ENCODE measurements at regions not wholly inside any gene's neighbourhood (a gene's known extent, or its start where the extent isn't known, plus 50 kb on each side); places are given as distances from the start of the nearest gene placed in this dataset.
"Not testable (repeated sequence)": the region's sequence is repeated elsewhere in the genome, so short reads cannot be mapped to it uniquely, and the experiment has no call there.

DNA sequence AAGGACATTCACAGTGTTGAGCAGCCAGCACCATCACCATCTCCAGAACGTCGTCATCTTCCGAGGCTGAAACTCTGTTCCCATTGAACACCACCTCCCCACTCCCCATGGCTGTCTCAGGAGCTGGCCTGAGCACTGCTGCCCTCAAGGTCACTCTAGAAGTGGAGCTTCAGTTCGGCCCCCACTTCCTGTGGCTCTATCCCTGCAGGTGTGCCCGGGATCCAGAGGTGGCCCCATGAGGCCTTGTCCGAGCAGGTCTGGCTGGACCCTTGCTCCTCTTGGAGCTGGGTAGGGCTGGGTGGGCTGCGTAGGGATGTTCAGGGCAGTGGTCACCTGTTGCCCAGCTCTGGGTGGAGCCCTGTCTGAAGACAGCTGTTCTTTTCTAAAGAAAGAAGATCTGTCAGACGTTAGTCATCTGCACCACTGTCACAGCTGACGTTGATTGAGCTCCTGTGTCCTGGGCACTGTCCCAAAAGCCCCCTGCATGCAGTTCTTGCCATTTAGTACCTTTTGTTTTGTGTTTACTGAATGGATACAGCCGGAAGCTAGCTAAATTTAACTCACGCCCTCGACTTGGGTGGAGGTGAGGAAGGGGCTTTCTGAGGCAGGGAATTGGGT, 75.5 kb upstream of the CLDN5 start:
- no peak for DNase-seq (ENCODE audit: low spot score)

- DNase-seq (ENCODE audit: low spot score), result not testable (repeated sequence)
These were observed 79.1 kb upstream of the CLDN5 start for GRCh38 chr22:19603346-19603745.

DNA sequence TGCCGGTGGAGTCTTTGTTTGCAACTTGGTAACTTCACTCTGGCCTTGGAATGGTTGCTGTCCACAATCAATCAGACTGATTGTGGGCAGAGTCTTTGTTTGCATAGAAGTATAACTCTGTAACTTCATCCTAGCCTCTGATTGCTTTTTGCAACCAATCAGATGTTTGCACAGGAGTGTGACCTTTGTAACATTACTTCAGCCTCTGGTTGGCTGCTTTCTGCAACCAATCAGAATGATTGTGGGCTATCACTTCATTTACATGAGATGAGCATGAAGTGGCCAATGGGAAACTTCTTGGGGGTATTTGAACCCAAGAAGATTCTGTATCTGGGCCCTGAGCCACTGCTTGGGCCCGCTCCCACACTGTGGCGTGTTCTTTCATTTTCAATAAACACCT, 79.6 kb upstream of the CLDN5 start:
- DNase-seq (ENCODE audit: low spot score), result no peak

GRCh38 chr22:19604711-19605268, 80.6 kb upstream of the CLDN5 start:
- no peak for DNase-seq (ENCODE audit: low spot score)

- no peak for DNase-seq (ENCODE audit: low spot score)
These were observed 81.5 kb upstream of the CLDN5 start for GRCh38 chr22:19605508-19606331.

- DNase-seq (ENCODE audit: low spot score), result no peak
These were observed 82.4 kb upstream of the CLDN5 start for GRCh38 chr22:19606332-19607191.

GRCh38 chr22:19607192-19608002, 83.2 kb upstream of the CLDN5 start:
- DNase-seq (ENCODE audit: low spot score), result peak; percentile 52

- DNase-seq (ENCODE audit: low spot score), result no peak
These were observed 83.9 kb upstream of the CLDN5 start for GRCh38 chr22:19608003-19608690.

DNA sequence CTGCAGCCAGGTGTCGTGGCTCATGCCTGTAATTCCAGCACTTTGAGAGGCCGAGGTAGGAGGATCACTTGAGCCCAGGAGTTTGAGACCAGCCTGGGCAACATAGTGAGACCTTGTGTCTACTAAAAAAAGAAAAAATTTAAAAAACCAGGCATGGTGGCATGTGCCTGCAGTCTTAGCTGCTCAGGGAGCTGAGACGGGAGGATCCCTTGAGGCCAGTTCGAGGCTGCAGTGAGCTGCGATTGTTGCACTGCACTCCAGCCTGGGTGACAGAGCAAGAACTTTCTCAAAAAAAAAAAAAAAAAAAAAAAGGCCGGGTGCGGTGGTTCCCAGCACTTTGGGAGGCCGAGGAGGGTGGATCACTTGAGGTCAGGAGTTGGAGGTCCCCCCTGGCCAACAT, 85.5 kb upstream of the CLDN5 start:
- DNase-seq (ENCODE audit: low spot score), result not testable (repeated sequence)

- no peak for DNase-seq (ENCODE audit: low spot score)
These were observed 86.5 kb upstream of the CLDN5 start for GRCh38 chr22:19610518-19611253.

GRCh38 chr22:19611590-19611989, 87.4 kb upstream of the CLDN5 start:
- DNase-seq (ENCODE audit: low spot score), result no peak

GRCh38 chr22:19612866-19613572, 88.8 kb upstream of the CLDN5 start:
- no peak for DNase-seq (ENCODE audit: low spot score)

DNA sequence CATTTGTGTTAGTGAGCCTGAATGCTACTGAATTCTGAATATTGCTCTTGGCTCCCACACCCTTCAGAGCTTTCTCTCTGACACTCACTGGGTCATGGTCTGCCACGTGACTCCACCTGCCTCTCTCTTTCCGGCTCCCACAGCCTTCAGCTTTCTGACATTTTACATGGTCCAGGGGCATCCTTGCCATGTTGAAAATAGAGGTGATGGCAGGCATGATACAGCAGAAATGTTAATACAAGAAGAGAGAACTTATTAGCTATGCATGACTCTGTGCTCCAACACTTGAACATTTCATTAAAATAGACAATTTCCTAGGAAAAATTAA, 90.3 kb upstream of the CLDN5 start:
- no peak for DNase-seq (ENCODE audit: low spot score)

DNA sequence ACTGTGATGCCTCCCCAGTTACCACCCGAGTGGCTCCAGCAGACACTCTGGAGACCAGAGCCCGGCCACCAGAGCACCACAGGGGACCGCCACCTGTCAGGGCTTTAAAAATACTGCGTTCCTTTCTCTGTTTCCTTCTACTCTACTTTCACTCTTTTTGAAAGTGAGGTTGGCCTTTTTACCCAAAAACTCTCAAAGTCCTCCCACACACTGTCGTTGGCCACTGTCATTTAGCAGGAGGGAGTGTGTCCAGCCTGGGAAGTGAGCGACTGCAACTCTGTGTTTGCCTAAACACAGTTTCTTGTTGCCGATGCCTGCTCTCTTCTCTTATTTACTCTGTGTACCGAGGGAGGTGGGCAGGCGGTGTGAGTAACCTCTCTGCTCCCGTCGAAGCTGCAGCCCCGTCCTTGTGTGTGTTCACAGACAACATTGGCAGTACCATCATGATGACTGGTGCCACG, 90.8 kb upstream of the CLDN5 start:
- DNase-seq (ENCODE audit: low spot score), result no peak

- DNase-seq (ENCODE audit: low spot score), result no peak
These were observed 91.8 kb upstream of the CLDN5 start for GRCh38 chr22:19615867-19616581.

- no peak for DNase-seq (ENCODE audit: low spot score)
These were observed 94.9 kb upstream of the SEPTIN5 start for GRCh38 chr22:19619144-19620009.

- DNase-seq (ENCODE audit: low spot score), result no peak
These were observed 93.4 kb upstream of the SEPTIN5 start for GRCh38 chr22:19620742-19621371.
